Endothelial cell of umbilical vein (primary cell): ENCODE measurements at regions not wholly inside any gene's neighbourhood (a gene's known extent, or its start where the extent isn't known, plus 50 kb on each side); places are given as distances from the start of the nearest gene placed in this dataset.

Experiments
- EZH2 ChIP-seq: IDR thresholded peaks from 2 replicates; pipeline ENCODE4 v1.6.1; 2012; ENCODE audit warnings: borderline replicate concordance, low read depth, mild to moderate bottlenecking, moderate library complexity, low read length, inconsistent platforms; ENCODE audit not compliant: severe bottlenecking
- FOS ChIP-seq: IDR thresholded peaks from 2 replicates; pipeline ENCODE4 v1.6.1; 2011; ENCODE audit warnings: mild to moderate bottlenecking, low read length, moderate library complexity, borderline replicate concordance; ENCODE audit not compliant: insufficient read depth
- GATA2 ChIP-seq: IDR thresholded peaks from 2 replicates; pipeline ENCODE4 v1.7.0; 2011; ENCODE audit warnings: low read depth, mild to moderate bottlenecking, moderate library complexity, mixed read lengths, low read length; ENCODE audit not compliant: insufficient read length, insufficient read depth
- MAX ChIP-seq: IDR thresholded peaks from 2 replicates; pipeline ENCODE4 v1.6.1; 2011; ENCODE audit not compliant: insufficient read depth, insufficient read length
- MYC ChIP-seq: IDR thresholded peaks from one replicate; pipeline ENCODE4 v1.6.1; 2011; ENCODE audit warnings: mild to moderate bottlenecking, low read depth, low read length
- POLR2A ChIP-seq: IDR thresholded peaks from 2 replicates; pipeline ENCODE4 v1.6.1; 2012; ENCODE audit warnings: low read depth, mild to moderate bottlenecking, control low read depth, low read length
- POLR2AphosphoS5 ChIP-seq: IDR thresholded peaks from 2 replicates; pipeline ENCODE4 v1.6.1; 2012; ENCODE audit warnings: low read depth, mild to moderate bottlenecking, control low read depth, low read length, moderate library complexity; ENCODE audit not compliant: insufficient read depth
- TF ChIP-seq, protein P1 (sequence below), 2 donors: IDR thresholded peaks; 1 replicate in 1 of 2; 2 replicates in 1 of 2; pipeline ENCODE4 v1.5.1; 2011; ENCODE audit warnings: low read length in 2 of 2, mild to moderate bottlenecking in 2 of 2, moderate library complexity in 2 of 2, control low read depth in 1 of 2, inconsistent platforms in 1 of 2, low read depth in 1 of 2; ENCODE audit not compliant: insufficient read depth in 1 of 2; ENCODE audit errors: extremely low read depth in 1 of 2

- TF ChIP-seq, protein P1, sequence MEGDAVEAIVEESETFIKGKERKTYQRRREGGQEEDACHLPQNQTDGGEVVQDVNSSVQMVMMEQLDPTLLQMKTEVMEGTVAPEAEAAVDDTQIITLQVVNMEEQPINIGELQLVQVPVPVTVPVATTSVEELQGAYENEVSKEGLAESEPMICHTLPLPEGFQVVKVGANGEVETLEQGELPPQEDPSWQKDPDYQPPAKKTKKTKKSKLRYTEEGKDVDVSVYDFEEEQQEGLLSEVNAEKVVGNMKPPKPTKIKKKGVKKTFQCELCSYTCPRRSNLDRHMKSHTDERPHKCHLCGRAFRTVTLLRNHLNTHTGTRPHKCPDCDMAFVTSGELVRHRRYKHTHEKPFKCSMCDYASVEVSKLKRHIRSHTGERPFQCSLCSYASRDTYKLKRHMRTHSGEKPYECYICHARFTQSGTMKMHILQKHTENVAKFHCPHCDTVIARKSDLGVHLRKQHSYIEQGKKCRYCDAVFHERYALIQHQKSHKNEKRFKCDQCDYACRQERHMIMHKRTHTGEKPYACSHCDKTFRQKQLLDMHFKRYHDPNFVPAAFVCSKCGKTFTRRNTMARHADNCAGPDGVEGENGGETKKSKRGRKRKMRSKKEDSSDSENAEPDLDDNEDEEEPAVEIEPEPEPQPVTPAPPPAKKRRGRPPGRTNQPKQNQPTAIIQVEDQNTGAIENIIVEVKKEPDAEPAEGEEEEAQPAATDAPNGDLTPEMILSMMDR (IDR thresholded peaks at IDR 0.05; ENCODE audit: extremely low read depth in 1 of 2, insufficient read depth in 1 of 2, low read depth in 1 of 2, low read length in 2 of 2) = no peak
- TF ChIP-seq MAX (no peak), EZH2 (no peak), POLR2A (no peak), POLR2AphosphoS5 (no peak), FOS (no peak), GATA2 (no peak), MYC (no peak)
Measured at GRCh38 chr2:60116161-60116875, 437.1 kb downstream of the BCL11A start.
